HFFc6 (cell line): ENCODE measurements at regions not wholly inside any gene's neighbourhood (a gene's known extent, or its start where the extent isn't known, plus 50 kb on each side); places are given as distances from the start of the nearest gene placed in this dataset.

Experiments used
- DNase-seq: peaks from one replicate; pipeline ENCODE4 v3.0.0-alpha.2; 2018
- H3K27ac Mint-ChIP-seq: 2 replicates; pipeline ENCODE4 v1.8.0; 2020; ENCODE audit warnings: mild to moderate bottlenecking, mixed read lengths
- H3K27me3 Mint-ChIP-seq: 2 replicates; pipeline ENCODE4 v1.8.0; 2021; ENCODE audit warnings: mild to moderate bottlenecking, moderate library complexity, mixed read lengths; ENCODE audit not compliant: insufficient read depth
- H3K36me3 Mint-ChIP-seq: 2 replicates; pipeline ENCODE4 v1.8.0; 2021; ENCODE audit warnings: low read depth, mixed read lengths
- H3K4me1 Mint-ChIP-seq: 2 replicates; pipeline ENCODE4 v1.8.0; 2020; ENCODE audit warnings: low read depth, mixed read lengths
- H3K4me3 Mint-ChIP-seq: 2 replicates; pipeline ENCODE4 v1.8.0; 2020; ENCODE audit warnings: mild to moderate bottlenecking, moderate library complexity, mixed read lengths
- H3K9me3 Mint-ChIP-seq: 2 replicates; pipeline ENCODE4 v1.8.0; 2020; ENCODE audit warnings: mild to moderate bottlenecking, mixed read lengths
- CTCF ChIP-seq: fragments of 200-600 bp; sonication (generic); IDR thresholded peaks from 2 replicates; pipeline ENCODE4 v1.5.0; 2021; ENCODE audit warnings: antibody characterized with exemption, mild to moderate bottlenecking

GRCh38 chr9:107648153-107648715 is 158.7 kb upstream of the KLF4 start:
- TF ChIP-seq CTCF: no peak
- no peak overlapping the region for H3K4me3 Mint-ChIP-seq
- no peaks in the 10 kb centered on the region for H3K9me3 Mint-ChIP-seq
- H3K36me3 Mint-ChIP-seq: no peaks in the 10 kb centered on the region
- no peak for DNase-seq
- H3K27me3 Mint-ChIP-seq: peaks cover 8% of the 10 kb centered on the region
- peaks cover 11% of the 10 kb centered on the region for H3K4me1 Mint-ChIP-seq
- H3K27ac Mint-ChIP-seq: no peak overlapping the region

DNA sequence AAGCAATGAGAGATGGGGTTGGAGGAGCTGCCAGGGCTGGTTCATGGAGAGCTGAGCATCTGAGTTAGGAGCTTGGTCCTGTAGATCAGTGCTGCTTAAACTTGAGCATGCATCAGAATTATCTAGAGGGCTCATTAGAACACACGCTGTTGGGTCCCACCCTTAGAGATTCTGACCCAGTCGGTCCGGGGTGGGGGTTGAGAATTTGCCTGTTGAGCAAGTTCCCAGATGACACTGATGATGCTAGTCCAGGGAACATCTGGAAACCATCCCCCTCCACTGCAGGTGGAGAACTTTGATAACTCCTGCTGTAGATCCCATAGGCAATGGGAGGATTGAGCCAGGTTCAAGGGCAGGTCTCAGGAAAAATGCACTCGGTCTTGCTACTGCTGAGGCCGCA is 158.0 kb upstream of the KLF4 start:
- DNase-seq: no peak
- peaks cover 11% of the 10 kb centered on the region for H3K4me1 Mint-ChIP-seq
- no peak overlapping the region for H3K4me3 Mint-ChIP-seq
- H3K36me3 Mint-ChIP-seq: no peaks in the 10 kb centered on the region
- H3K27me3 Mint-ChIP-seq: peaks cover 8% of the 10 kb centered on the region
- H3K9me3 Mint-ChIP-seq: no peaks in the 10 kb centered on the region
- no peak overlapping the region for H3K27ac Mint-ChIP-seq
- no peak for TF ChIP-seq CTCF

DNA sequence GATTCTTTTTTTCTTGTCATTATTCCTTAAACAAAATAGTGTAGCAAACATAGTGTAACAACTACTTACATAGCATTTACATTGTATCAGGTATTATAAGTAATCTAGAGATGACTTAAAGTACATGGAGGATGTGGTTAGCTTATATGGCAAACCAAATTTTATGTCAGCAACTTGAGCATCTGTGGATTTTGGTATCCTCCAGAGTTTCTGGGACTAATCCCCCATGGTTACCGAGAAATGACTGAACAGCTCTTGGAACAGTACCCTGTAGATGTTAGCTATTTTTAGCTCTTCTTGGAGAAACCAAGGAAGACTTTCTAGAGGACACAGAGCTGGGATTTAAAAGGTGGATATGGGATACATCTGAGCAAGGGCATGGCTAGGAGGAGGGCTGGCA is 157.6 kb upstream of the KLF4 start:
- TF ChIP-seq CTCF: no peak
- H3K4me3 Mint-ChIP-seq: no peak overlapping the region
- no peaks in the 10 kb centered on the region for H3K36me3 Mint-ChIP-seq
- H3K27ac Mint-ChIP-seq: no peak overlapping the region
- peaks cover 8% of the 10 kb centered on the region for H3K27me3 Mint-ChIP-seq
- no peak for DNase-seq
- H3K4me1 Mint-ChIP-seq: peaks cover 11% of the 10 kb centered on the region
- H3K9me3 Mint-ChIP-seq: no peaks in the 10 kb centered on the region

GRCh38 chr9:107645464-107645833 is 155.9 kb upstream of the KLF4 start:
- no peaks in the 10 kb centered on the region for H3K36me3 Mint-ChIP-seq
- DNase-seq: no peak
- H3K27ac Mint-ChIP-seq: no peak overlapping the region
- peaks cover 9% of the 10 kb centered on the region for H3K27me3 Mint-ChIP-seq
- no peak for TF ChIP-seq CTCF
- H3K4me1 Mint-ChIP-seq: peaks cover 8% of the 10 kb centered on the region
- no peak overlapping the region for H3K4me3 Mint-ChIP-seq
- H3K9me3 Mint-ChIP-seq: no peaks in the 10 kb centered on the region

DNA sequence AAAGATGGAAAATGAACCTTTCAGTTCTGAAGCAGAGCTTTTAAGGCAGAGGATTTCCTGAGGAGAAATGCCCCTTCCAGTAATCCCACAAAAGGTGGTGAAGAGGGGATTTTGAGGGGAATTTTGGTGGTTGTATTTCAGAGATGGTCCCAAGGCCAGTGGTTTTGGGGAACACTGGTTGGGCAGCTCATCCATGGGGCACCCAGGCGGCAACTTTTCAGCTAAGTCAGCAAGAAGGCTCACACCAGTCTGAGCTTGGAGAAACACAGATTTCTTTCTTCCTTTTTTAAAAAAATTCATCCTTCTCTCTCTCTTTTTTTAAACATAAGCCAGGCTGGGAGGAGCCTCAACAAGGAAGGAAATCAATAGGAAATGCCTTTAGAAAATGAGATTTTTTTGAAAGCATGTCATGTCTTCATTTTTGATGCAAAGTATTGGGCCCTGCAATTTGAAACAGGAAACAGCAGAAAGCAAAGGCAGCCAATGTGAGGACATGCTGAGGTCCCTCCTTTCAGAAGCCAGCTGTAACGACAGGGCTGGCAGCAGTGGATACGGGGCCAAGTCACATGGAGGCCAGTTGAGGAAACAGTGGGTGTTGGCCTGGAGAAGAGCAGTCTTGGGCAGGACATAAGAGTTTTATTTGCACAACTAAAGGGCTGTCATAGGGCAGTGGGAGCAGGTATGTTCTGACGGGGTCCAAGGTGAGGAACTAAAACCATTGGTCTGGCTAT is 155.3 kb upstream of the KLF4 start:
- H3K27ac Mint-ChIP-seq: no peak overlapping the region
- H3K36me3 Mint-ChIP-seq: no peaks in the 10 kb centered on the region
- no peaks in the 10 kb centered on the region for H3K9me3 Mint-ChIP-seq
- DNase-seq: no peak
- H3K4me1 Mint-ChIP-seq: peaks cover 3% of the 10 kb centered on the region
- peaks cover 11% of the 10 kb centered on the region for H3K27me3 Mint-ChIP-seq
- TF ChIP-seq CTCF: no peak
- H3K4me3 Mint-ChIP-seq: no peak overlapping the region
